ENCODE measurements at regions not wholly inside any gene's neighbourhood (a gene's known extent, or its start where the extent isn't known, plus 50 kb on each side); places are given as distances from the start of the nearest gene placed in this dataset.

GRCh38 chr7:159239028-159239427, 94.4 kb upstream of the VIPR2 start:
- no peak for DNase-seq (ENCODE audit: extremely low spot score in 2 of 2)
- Histone ChIP-seq H3K36me3 (no peaks in the 10 kb centered on the region), H3K4me1 (no peaks in the 10 kb centered on the region), H3K9me3 (no peaks in the 10 kb centered on the region), H3K4me3 (no peak overlapping the region), H3K27ac (no peak overlapping the region), H3K27me3 (no peaks in the 10 kb centered on the region)
- no peak for TF ChIP-seq POLR2A (IDR thresholded peaks at IDR 0.05)
- TF ChIP-seq POLR2AphosphoS5 (IDR thresholded peaks at IDR 0.05; ENCODE audit: insufficient read depth in 1 of 2, low read depth in 1 of 2) = no peak
- TF ChIP-seq, protein P1, sequence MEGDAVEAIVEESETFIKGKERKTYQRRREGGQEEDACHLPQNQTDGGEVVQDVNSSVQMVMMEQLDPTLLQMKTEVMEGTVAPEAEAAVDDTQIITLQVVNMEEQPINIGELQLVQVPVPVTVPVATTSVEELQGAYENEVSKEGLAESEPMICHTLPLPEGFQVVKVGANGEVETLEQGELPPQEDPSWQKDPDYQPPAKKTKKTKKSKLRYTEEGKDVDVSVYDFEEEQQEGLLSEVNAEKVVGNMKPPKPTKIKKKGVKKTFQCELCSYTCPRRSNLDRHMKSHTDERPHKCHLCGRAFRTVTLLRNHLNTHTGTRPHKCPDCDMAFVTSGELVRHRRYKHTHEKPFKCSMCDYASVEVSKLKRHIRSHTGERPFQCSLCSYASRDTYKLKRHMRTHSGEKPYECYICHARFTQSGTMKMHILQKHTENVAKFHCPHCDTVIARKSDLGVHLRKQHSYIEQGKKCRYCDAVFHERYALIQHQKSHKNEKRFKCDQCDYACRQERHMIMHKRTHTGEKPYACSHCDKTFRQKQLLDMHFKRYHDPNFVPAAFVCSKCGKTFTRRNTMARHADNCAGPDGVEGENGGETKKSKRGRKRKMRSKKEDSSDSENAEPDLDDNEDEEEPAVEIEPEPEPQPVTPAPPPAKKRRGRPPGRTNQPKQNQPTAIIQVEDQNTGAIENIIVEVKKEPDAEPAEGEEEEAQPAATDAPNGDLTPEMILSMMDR (IDR thresholded peaks at IDR 0.05) = no peak
- intact Hi-C loops (cut with DNase I) = no loop called here

DNA sequence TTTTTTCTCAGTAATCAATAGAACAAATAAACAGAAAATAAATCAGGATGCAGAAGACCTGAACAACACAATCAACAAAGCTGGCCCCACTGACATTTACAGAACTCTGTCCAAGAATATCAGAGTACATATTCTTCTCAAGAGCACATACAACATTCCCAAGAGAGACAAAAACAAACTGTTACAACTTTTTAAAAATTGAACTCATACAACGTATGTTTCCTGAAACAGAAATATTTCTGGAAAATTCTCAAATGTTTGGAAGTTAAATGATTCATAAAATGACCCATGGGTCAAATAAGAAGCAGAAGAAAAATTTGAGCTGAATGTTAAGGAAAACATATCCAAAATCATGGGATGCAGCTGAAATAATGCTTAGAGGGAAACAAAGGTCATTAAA, 93.9 kb upstream of the VIPR2 start:
- no peaks in the 10 kb centered on the region for H3K27me3 ChIP-seq
- TF ChIP-seq POLR2AphosphoS5 (IDR thresholded peaks at IDR 0.05; ENCODE audit: insufficient read depth in 1 of 2, low read depth in 1 of 2) (no peak), POLR2A (IDR thresholded peaks at IDR 0.05) (no peak)
- TF ChIP-seq, protein P1 (IDR thresholded peaks at IDR 0.05) = no peak
- no peak overlapping the region for H3K4me3 ChIP-seq
- no peaks in the 10 kb centered on the region for H3K9me3 ChIP-seq
- no peak overlapping the region for H3K27ac ChIP-seq
- no peak for DNase-seq (ENCODE audit: extremely low spot score in 2 of 2)
- no peaks in the 10 kb centered on the region for H3K4me1 ChIP-seq
- intact Hi-C loops (cut with DNase I) = no loop called here
- H3K36me3 ChIP-seq = no peaks in the 10 kb centered on the region

DNA sequence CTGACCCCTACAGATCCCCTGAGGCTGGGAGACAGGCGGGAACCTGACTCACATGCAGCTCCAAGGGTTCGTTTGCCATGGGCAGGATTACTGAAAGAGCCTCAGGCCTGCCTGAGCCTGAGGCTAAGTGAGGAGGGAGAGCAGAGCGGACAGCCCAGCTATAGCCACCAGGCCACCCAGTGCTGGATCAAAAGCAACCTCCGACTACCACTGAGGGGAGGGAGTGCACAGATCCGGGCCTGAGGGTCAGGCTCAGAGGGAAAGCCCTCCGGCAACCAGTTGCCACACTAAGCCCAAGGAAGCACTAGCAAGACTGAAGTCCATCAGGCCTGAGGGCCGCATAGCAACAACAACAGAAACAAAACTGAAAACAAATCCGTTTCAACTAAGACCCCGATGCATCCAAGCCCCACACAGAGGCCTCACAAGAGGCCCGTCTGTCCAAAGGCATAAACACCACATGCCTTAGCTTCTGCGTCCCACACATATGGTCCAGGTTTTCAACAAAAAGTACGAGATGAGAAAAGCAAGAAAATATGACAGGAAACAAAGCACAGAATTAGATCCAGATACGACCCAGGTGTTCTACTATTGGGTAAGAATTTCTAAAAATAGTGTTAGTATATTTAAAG, 92.5 kb upstream of the VIPR2 start:
- no peaks in the 10 kb centered on the region for H3K27me3 ChIP-seq
- H3K36me3 ChIP-seq = no peaks in the 10 kb centered on the region
- no peak for DNase-seq (ENCODE audit: extremely low spot score in 2 of 2)
- H3K4me1 ChIP-seq = no peaks in the 10 kb centered on the region
- no peaks in the 10 kb centered on the region for H3K9me3 ChIP-seq
- no peak for TF ChIP-seq POLR2AphosphoS5 (IDR thresholded peaks at IDR 0.05; ENCODE audit: insufficient read depth in 1 of 2, low read depth in 1 of 2)
- TF ChIP-seq, protein P1 (IDR thresholded peaks at IDR 0.05) = no peak
- TF ChIP-seq POLR2A (IDR thresholded peaks at IDR 0.05) = no peak
- H3K4me3 ChIP-seq = no peak overlapping the region
- no peak overlapping the region for H3K27ac ChIP-seq
- intact Hi-C loops (cut with DNase I) = no loop called here

- Histone ChIP-seq H3K9me3 (no peaks in the 10 kb centered on the region), H3K4me3 (no peak overlapping the region), H3K27ac (no peak overlapping the region), H3K27me3 (no peaks in the 10 kb centered on the region), H3K36me3 (no peaks in the 10 kb centered on the region), H3K4me1 (peaks cover 3% of the 10 kb centered on the region)
- TF ChIP-seq POLR2AphosphoS5 (IDR thresholded peaks at IDR 0.05; ENCODE audit: insufficient read depth in 1 of 2, low read depth in 1 of 2) = no peak
- TF ChIP-seq POLR2A (IDR thresholded peaks at IDR 0.05) = no peak
- TF ChIP-seq, protein P1 (IDR thresholded peaks at IDR 0.05) = no peak
- intact Hi-C loops (cut with DNase I) = no loop called here
- DNase-seq (ENCODE audit: extremely low spot score in 2 of 2) = no peak
These were observed 86.3 kb upstream of the VIPR2 start for GRCh38 chr7:159231017-159231416.

- no peaks in the 10 kb centered on the region for H3K27me3 ChIP-seq
- H3K4me1 ChIP-seq = peaks cover 13% of the 10 kb centered on the region
- no peaks in the 10 kb centered on the region for H3K9me3 ChIP-seq
- TF ChIP-seq, protein P1 (IDR thresholded peaks at IDR 0.05) = no peak
- TF ChIP-seq POLR2A (IDR thresholded peaks at IDR 0.05) = no peak
- no peak for TF ChIP-seq POLR2AphosphoS5 (IDR thresholded peaks at IDR 0.05; ENCODE audit: insufficient read depth in 1 of 2, low read depth in 1 of 2)
- no peak overlapping the region for H3K4me3 ChIP-seq
- no peak overlapping the region for H3K27ac ChIP-seq
- intact Hi-C loops (cut with DNase I) = no loop called here
- DNase-seq (ENCODE audit: extremely low spot score in 2 of 2) = no peak
- no peaks in the 10 kb centered on the region for H3K36me3 ChIP-seq
These were observed 85.2 kb upstream of the VIPR2 start for GRCh38 chr7:159229683-159230475.

Measured in vagina (tissue), 2 donors.